ENCODE measurements at regions not wholly inside any gene's neighbourhood (a gene's known extent, or its start where the extent isn't known, plus 50 kb on each side); places are given as distances from the start of the nearest gene placed in this dataset.

- TF ChIP-seq, protein P1, sequence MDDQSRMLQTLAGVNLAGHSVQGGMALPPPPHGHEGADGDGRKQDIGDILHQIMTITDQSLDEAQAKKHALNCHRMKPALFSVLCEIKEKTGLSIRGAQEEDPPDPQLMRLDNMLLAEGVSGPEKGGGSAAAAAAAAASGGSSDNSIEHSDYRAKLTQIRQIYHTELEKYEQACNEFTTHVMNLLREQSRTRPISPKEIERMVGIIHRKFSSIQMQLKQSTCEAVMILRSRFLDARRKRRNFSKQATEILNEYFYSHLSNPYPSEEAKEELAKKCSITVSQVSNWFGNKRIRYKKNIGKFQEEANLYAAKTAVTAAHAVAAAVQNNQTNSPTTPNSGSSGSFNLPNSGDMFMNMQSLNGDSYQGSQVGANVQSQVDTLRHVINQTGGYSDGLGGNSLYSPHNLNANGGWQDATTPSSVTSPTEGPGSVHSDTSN (CRISPR knock-in tag; IDR thresholded peaks at IDR 0.05), result no peak
- TF ChIP-seq ZNF274 (IDR thresholded peaks at IDR 0.05; ENCODE audit: low read length) (no peak), ZNF274 (tag by site-specific recombination; IDR thresholded peaks at IDR 0.05; ENCODE audit: borderline replicate concordance) (no peak), ZNF707 (tag by site-specific recombination; IDR thresholded peaks at IDR 0.05) (no peak), ZNF184 (tag by site-specific recombination; IDR thresholded peaks at IDR 0.05) (no peak)
- TF ChIP-seq, protein P2, sequence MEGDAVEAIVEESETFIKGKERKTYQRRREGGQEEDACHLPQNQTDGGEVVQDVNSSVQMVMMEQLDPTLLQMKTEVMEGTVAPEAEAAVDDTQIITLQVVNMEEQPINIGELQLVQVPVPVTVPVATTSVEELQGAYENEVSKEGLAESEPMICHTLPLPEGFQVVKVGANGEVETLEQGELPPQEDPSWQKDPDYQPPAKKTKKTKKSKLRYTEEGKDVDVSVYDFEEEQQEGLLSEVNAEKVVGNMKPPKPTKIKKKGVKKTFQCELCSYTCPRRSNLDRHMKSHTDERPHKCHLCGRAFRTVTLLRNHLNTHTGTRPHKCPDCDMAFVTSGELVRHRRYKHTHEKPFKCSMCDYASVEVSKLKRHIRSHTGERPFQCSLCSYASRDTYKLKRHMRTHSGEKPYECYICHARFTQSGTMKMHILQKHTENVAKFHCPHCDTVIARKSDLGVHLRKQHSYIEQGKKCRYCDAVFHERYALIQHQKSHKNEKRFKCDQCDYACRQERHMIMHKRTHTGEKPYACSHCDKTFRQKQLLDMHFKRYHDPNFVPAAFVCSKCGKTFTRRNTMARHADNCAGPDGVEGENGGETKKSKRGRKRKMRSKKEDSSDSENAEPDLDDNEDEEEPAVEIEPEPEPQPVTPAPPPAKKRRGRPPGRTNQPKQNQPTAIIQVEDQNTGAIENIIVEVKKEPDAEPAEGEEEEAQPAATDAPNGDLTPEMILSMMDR (tag by site-specific recombination; IDR thresholded peaks at IDR 0.05), result no peak
Observed at GRCh38 chr1:209343511-209343910, 240.0 kb upstream of the CAMK1G start.
